ENCODE measurements at regions not wholly inside any gene's neighbourhood (a gene's known extent, or its start where the extent isn't known, plus 50 kb on each side); places are given as distances from the start of the nearest gene placed in this dataset.

- TF ChIP-seq ZNF441 (CRISPR knock-in tag; IDR thresholded peaks at IDR 0.05; ENCODE audit: borderline replicate concordance) = no peak
- no peak for TF ChIP-seq ZBTB10 (CRISPR knock-in tag; IDR thresholded peaks at IDR 0.05; ENCODE audit: borderline replicate concordance)
- no peak for TF ChIP-seq ARID5B (CRISPR knock-in tag; IDR thresholded peaks at IDR 0.05)
- TF ChIP-seq AKNA (CRISPR knock-in tag; IDR thresholded peaks at IDR 0.05; ENCODE audit: borderline replicate concordance) = no peak
- TF ChIP-seq ZNF556 (CRISPR knock-in tag; IDR thresholded peaks at IDR 0.05; ENCODE audit: borderline replicate concordance) = no peak
- no peak for TF ChIP-seq ZNF646 (CRISPR knock-in tag; IDR thresholded peaks at IDR 0.05)
- Histone ChIP-seq H3K27me3 (ENCODE audit: control insufficient read depth in 1 of 2, insufficient read depth in 2 of 2, low read length in 2 of 2) (no peaks in the 10 kb centered on the region; a peak in 1 of 5 replicates), H3K79me2 (ENCODE audit: insufficient read depth, low read length) (no peaks in the 10 kb centered on the region), H3K9ac (ENCODE audit: insufficient read depth, low read depth, low read length) (no peak overlapping the region), H3K4me2 (ENCODE audit: low read depth, low read length) (no peak overlapping the region), H3K27ac (ENCODE audit: extremely low read length, insufficient read depth, low read length) (no peak overlapping the region), H3K4me1 (ENCODE audit: insufficient read depth, low read length) (no peaks in the 10 kb centered on the region), H3K36me3 (replicated peaks in 1 of 2; ENCODE audit: control insufficient read depth in 1 of 2, insufficient read depth in 2 of 2, low read length in 2 of 2) (no peaks in the 10 kb centered on the region), H4K20me1 (ENCODE audit: insufficient read depth, low read length) (no peaks in the 10 kb centered on the region), H3K9me3 (ENCODE audit: low read length) (no peaks in the 10 kb centered on the region), H2AFZ (ENCODE audit: low read length) (no peak overlapping the region), H3K4me3 (replicated peaks in 1 of 3; ENCODE audit: insufficient read depth in 1 of 3, low read depth in 2 of 3, low read length in 3 of 3) (no peak overlapping the region)
- ChIA-PET CTCF (ENCODE audit: low intra/inter-chr PET ratio, low total read pairs) (no interaction called here), POLR2A (no interaction called here)
- no peak for FAIRE-seq
- ATAC-seq = peak; percentile 23; the same call in 1 of the 3 replicates
- intact Hi-C loops (cut with micrococcal nuclease; ENCODE audit: unreplicated experiment) (no loop called here), in situ Hi-C loops (cut with HindIII; ENCODE audit: extremely low pct_ligation_motif_present, low pct_unique_long_range_greater_than_20kb) (no loop called here)
- DNase-seq (ENCODE audit: low spot score) = no peak
- BruUV-seq (replicated peaks) = no TSS peak
Measured at GRCh38 chr14:37992499-37992898, 215.2 kb upstream of the SSTR1 start.
